Suprapubic skin (tissue), 4 donors: ENCODE measurements at regions not wholly inside any gene's neighbourhood (a gene's known extent, or its start where the extent isn't known, plus 50 kb on each side); places are given as distances from the start of the nearest gene placed in this dataset.
"Not testable (repeated sequence)": the region's sequence is repeated elsewhere in the genome, so short reads cannot be mapped to it uniquely, and the experiment has no call there.

Experiments
- DNase-seq, 2 donors: peaks; one replicate each; pipeline ENCODE4 v3.0.0-alpha.2; 2019; ENCODE audit warnings: low spot score in 2 of 2
- H3K27ac ChIP-seq: fragments of 200-600 bp; sonication (generic); one replicate; pipeline ENCODE4 v1.5.1; 2019
- H3K27me3 ChIP-seq: fragments of 200-600 bp; sonication (generic); one replicate; pipeline ENCODE4 v1.5.1; 2019
- H3K36me3 ChIP-seq: fragments of 200-600 bp; sonication (generic); one replicate; pipeline ENCODE4 v1.5.1; 2019
- H3K4me1 ChIP-seq: fragments of 200-600 bp; sonication (generic); one replicate; pipeline ENCODE4 v1.5.1; 2019
- H3K4me3 ChIP-seq: fragments of 200-600 bp; sonication (generic); one replicate; pipeline ENCODE4 v1.5.1; 2019; ENCODE audit warnings: mild to moderate bottlenecking
- H3K9me3 ChIP-seq: fragments of 200-600 bp; sonication (generic); one replicate; pipeline ENCODE4 v1.5.1; 2019
- EP300 ChIP-seq: sonication (generic); formaldehyde crosslinking; IDR thresholded peaks from one replicate; pipeline ENCODE4 v1.6.1; 2017; ENCODE audit warnings: antibody characterized with exemption
- POLR2A ChIP-seq, 2 donors: fragments of 450-650 bp; IDR thresholded peaks; one replicate each; pipeline ENCODE4 v1.6.1; 2017; ENCODE audit warnings: antibody characterized with exemption in 2 of 2, mild to moderate bottlenecking in 2 of 2, moderate library complexity in 2 of 2
- POLR2AphosphoS5 ChIP-seq, 3 donors: sonication (generic); formaldehyde crosslinking; IDR thresholded peaks; one replicate each; pipeline ENCODE4 v1.6.1; 2017; ENCODE audit warnings: antibody characterized with exemption in 3 of 3
- WGBS: methylation state at CpG from one replicate; pipeline ENCODE4 v1.1.5; 2018; 5-methylcytosine and 5-hydroxymethylcytosine counted together
- TF ChIP-seq, protein P1 (sequence below), 2 donors: fragments of 200-600 bp in 1 of 2; fragments of 450-650 bp in 1 of 2; sonication (generic) in 1 of 2; IDR thresholded peaks; one replicate each; pipeline ENCODE4 v1.5.1; 2016 to 2019; ENCODE audit warnings: antibody characterized with exemption in 2 of 2, mild to moderate bottlenecking in 1 of 2, moderate library complexity in 1 of 2

GRCh38 chr9:25733336-25733982, 55.2 kb upstream of the TUSC1 start:
- TF ChIP-seq, protein P1, sequence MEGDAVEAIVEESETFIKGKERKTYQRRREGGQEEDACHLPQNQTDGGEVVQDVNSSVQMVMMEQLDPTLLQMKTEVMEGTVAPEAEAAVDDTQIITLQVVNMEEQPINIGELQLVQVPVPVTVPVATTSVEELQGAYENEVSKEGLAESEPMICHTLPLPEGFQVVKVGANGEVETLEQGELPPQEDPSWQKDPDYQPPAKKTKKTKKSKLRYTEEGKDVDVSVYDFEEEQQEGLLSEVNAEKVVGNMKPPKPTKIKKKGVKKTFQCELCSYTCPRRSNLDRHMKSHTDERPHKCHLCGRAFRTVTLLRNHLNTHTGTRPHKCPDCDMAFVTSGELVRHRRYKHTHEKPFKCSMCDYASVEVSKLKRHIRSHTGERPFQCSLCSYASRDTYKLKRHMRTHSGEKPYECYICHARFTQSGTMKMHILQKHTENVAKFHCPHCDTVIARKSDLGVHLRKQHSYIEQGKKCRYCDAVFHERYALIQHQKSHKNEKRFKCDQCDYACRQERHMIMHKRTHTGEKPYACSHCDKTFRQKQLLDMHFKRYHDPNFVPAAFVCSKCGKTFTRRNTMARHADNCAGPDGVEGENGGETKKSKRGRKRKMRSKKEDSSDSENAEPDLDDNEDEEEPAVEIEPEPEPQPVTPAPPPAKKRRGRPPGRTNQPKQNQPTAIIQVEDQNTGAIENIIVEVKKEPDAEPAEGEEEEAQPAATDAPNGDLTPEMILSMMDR (IDR thresholded peaks at IDR 0.05): no peak
- TF ChIP-seq EP300 (no peak), POLR2A (IDR thresholded peaks at IDR 0.05) (no peak), POLR2AphosphoS5 (IDR thresholded peaks at IDR 0.05) (no peak)
- Histone ChIP-seq H3K36me3 (no peaks in the 10 kb centered on the region), H3K27me3 (no peaks in the 10 kb centered on the region), H3K4me1 (no peaks in the 10 kb centered on the region), H3K9me3 (no peaks in the 10 kb centered on the region), H3K4me3 (no peak overlapping the region), H3K27ac (no peak overlapping the region)
- DNase-seq: no peak
- 86% methylated on average over 7 of the region's 7 CpGs for WGBS

- not testable (repeated sequence) for H3K4me1 ChIP-seq, H3K36me3 ChIP-seq, H3K4me3 ChIP-seq, H3K9me3 ChIP-seq, DNase-seq, H3K27ac ChIP-seq, H3K27me3 ChIP-seq
- WGBS: 93% methylated on average over 19 of the region's 19 CpGs
These were observed 53.9 kb upstream of the TUSC1 start for GRCh38 chr9:25731895-25732794.
